Tibial nerve (tissue), 4 donors: ENCODE measurements at regions not wholly inside any gene's neighbourhood (a gene's known extent, or its start where the extent isn't known, plus 50 kb on each side); places are given as distances from the start of the nearest gene placed in this dataset.

Experiments used
- DNase-seq, 2 donors: peaks; one replicate each; pipeline ENCODE4 v3.0.0-alpha.2; 2019; ENCODE audit warnings: low spot score in 2 of 2
- H3K27ac ChIP-seq, 4 donors: fragments of 200-600 bp; sonication (generic) in 3 of 4; one replicate each; pipeline ENCODE4 v1.5.1; 2017 to 2019; ENCODE audit warnings: mild to moderate bottlenecking in 1 of 4
- H3K27me3 ChIP-seq, 2 donors: fragments of 200-600 bp; sonication (generic) in 1 of 2; one replicate each; pipeline versions ENCODE4 v1.5.1 to v1.6.0; 2017 to 2019
- H3K36me3 ChIP-seq, 3 donors: fragments of 200-600 bp; sonication (generic); one replicate each; pipeline ENCODE4 v1.5.1; 2018 to 2019
- H3K4me1 ChIP-seq, 4 donors: fragments of 200-600 bp; sonication (generic) in 3 of 4; one replicate each; pipeline ENCODE4 v1.5.1; 2017 to 2019
- H3K4me3 ChIP-seq, 4 donors: fragments of 200-600 bp; sonication (generic) in 3 of 4; one replicate each; pipeline ENCODE4 v1.5.1; 2017 to 2019; ENCODE audit warnings: mild to moderate bottlenecking in 1 of 4, moderate library complexity in 1 of 4
- H3K9me3 ChIP-seq, 4 donors: fragments of 200-600 bp; sonication (generic) in 3 of 4; one replicate each; pipeline ENCODE4 v1.5.1; 2017 to 2019
- EP300 ChIP-seq, 2 donors: sonication (generic); formaldehyde crosslinking; IDR thresholded peaks; one replicate each; pipeline ENCODE4 v1.6.1; 2017; ENCODE audit warnings: antibody characterized with exemption in 2 of 2, mild to moderate bottlenecking in 1 of 2
- POLR2A ChIP-seq, 2 donors: fragments of 450-650 bp; IDR thresholded peaks; one replicate each; pipeline ENCODE4 v1.6.1; 2017; ENCODE audit warnings: antibody characterized with exemption in 2 of 2, mild to moderate bottlenecking in 2 of 2, moderate library complexity in 2 of 2
- WGBS, 2 donors: methylation state at CpG; one replicate each; pipeline ENCODE4 v1.1.5; 2018; 5-methylcytosine and 5-hydroxymethylcytosine counted together
- TF ChIP-seq, protein P1 (sequence below), 5 experiments: fragments of 200-600 bp in 3 of 5; fragments of 450-650 bp in 2 of 5; sonication (generic) in 3 of 5; IDR thresholded peaks; one replicate each; pipeline ENCODE4 v1.5.1; 2016 to 2019; ENCODE audit warnings: antibody characterized with exemption in 5 of 5, mild to moderate bottlenecking in 3 of 5, moderate library complexity in 2 of 5

- Histone ChIP-seq H3K4me1 (no peaks in the 10 kb centered on the region), H3K27me3 (no peaks in the 10 kb centered on the region), H3K27ac (no peak overlapping the region), H3K36me3 (no peaks in the 10 kb centered on the region), H3K9me3 (peaks cover 0 to 5% (median 0%) of the 10 kb centered on the region in 4 donors), H3K4me3 (no peak overlapping the region)
- 76 to 77% methylated on average over 11 of the region's 11 CpGs for WGBS, 2 donors
- TF ChIP-seq, protein P1, sequence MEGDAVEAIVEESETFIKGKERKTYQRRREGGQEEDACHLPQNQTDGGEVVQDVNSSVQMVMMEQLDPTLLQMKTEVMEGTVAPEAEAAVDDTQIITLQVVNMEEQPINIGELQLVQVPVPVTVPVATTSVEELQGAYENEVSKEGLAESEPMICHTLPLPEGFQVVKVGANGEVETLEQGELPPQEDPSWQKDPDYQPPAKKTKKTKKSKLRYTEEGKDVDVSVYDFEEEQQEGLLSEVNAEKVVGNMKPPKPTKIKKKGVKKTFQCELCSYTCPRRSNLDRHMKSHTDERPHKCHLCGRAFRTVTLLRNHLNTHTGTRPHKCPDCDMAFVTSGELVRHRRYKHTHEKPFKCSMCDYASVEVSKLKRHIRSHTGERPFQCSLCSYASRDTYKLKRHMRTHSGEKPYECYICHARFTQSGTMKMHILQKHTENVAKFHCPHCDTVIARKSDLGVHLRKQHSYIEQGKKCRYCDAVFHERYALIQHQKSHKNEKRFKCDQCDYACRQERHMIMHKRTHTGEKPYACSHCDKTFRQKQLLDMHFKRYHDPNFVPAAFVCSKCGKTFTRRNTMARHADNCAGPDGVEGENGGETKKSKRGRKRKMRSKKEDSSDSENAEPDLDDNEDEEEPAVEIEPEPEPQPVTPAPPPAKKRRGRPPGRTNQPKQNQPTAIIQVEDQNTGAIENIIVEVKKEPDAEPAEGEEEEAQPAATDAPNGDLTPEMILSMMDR (IDR thresholded peaks at IDR 0.05): no peak
- TF ChIP-seq POLR2A (IDR thresholded peaks at IDR 0.05) (no peak), EP300 (IDR thresholded peaks at IDR 0.05) (no peak)
- no peak for DNase-seq
These were observed 188.0 kb upstream of the SLC24A3 start for GRCh38 chr20:19024296-19025035.

DNA sequence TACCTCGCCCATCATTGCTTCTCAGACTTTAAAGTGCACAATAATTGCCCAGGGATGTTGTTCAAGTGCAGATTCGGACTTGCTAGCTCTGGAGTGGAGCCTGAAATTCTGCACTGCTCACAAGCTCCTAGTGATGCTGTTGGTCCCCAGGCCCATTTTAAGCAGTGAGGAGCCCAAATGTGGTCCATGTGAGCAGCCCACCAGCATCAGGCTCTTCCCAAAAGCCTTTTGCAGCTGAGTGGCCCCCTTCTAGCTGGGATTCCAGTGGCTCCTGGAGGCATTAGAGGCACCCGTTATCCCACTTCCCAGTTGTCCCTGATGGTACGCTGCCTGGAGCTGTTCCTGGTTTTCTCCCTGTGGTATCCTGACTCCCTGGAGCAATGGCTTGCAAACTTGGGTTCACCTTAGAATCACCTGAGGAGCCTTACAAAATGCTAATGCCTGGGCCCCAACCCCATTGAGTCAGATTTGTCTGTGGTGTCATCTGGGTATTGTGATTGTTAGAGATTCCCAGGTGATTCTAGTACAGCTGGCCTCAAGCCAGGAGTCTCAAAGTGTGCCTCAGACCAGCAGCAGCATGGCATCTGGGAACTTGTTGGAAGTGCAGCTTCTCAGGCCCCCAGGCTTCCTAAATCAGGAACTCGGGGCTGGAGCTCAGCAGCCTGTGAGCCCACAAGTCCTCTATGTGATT lies 186.9 kb upstream of the SLC24A3 start:
- no peak for DNase-seq
- no peaks in the 10 kb centered on the region for H3K27me3 ChIP-seq
- no peaks in the 10 kb centered on the region for H3K36me3 ChIP-seq
- H3K4me3 ChIP-seq: no peak overlapping the region
- H3K27ac ChIP-seq: no peak overlapping the region
- H3K9me3 ChIP-seq: peaks cover 0 to 7% (median 0%) of the 10 kb centered on the region in 4 donors
- TF ChIP-seq, protein P1 (IDR thresholded peaks at IDR 0.05): no peak
- TF ChIP-seq EP300 (IDR thresholded peaks at IDR 0.05) (no peak), POLR2A (IDR thresholded peaks at IDR 0.05) (no peak)
- H3K4me1 ChIP-seq: no peaks in the 10 kb centered on the region
- 77 to 83% methylated on average over 5 of the region's 5 CpGs for WGBS, 2 donors

DNA sequence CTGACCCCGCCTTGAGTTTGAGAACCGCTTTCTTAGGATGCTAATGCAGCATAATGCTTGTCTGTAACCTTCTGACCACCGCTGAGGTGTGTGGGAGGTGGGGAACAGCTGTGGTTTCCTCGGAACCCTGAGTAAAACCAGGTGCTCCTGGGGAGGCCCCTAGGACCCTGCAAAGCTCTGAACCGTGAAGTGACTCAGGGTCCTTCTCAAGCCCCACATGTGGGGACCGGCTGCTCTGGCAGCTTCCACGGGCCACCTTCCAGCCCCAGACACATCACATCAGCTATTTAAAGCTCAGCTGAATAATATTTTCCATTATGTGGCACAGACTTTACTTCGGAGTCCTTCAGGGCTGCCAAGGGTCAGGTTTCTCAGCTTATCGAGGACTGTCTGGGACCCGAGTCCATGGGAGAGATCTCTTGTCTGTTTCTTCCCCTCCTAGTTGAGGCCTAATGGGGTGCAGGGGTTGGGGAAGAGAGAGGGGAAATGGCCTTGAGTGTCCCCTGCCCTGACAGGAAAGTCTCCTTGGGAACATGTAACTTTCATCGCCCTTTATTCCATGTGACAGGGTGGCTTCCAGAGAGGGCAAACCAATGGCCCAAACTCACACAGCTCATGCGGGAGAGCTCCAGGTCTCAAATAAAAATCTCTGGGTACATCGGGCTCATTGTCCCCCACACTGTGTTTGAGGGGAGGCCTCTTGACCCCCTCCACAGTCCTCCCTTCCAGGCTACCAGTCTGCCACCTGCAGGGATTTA lies 186.1 kb upstream of the SLC24A3 start:
- no peak for DNase-seq
- Histone ChIP-seq H3K4me1 (no peaks in the 10 kb centered on the region), H3K4me3 (no peak overlapping the region), H3K36me3 (no peaks in the 10 kb centered on the region), H3K27ac (no peak overlapping the region), H3K9me3 (peaks cover 0 to 7% (median 0%) of the 10 kb centered on the region in 4 donors), H3K27me3 (no peaks in the 10 kb centered on the region)
- 58 to 72% methylated on average over 12 to 13 of the region's 13 CpGs for WGBS, 2 donors
- TF ChIP-seq, protein P1 (IDR thresholded peaks at IDR 0.05): no peak
- no peak for TF ChIP-seq EP300 (IDR thresholded peaks at IDR 0.05)
- no peak for TF ChIP-seq POLR2A (IDR thresholded peaks at IDR 0.05)

- Histone ChIP-seq H3K9me3 (peaks cover 0 to 7% (median 0%) of the 10 kb centered on the region in 4 donors), H3K36me3 (no peaks in the 10 kb centered on the region), H3K4me1 (no peaks in the 10 kb centered on the region), H3K4me3 (no peak overlapping the region), H3K27ac (no peak overlapping the region), H3K27me3 (no peaks in the 10 kb centered on the region)
- TF ChIP-seq, protein P1 (IDR thresholded peaks at IDR 0.05): no peak
- TF ChIP-seq POLR2A (IDR thresholded peaks at IDR 0.05) (no peak), EP300 (IDR thresholded peaks at IDR 0.05) (no peak)
- 69 to 87% methylated on average over 11 of the region's 11 CpGs for WGBS, 2 donors
- no peak for DNase-seq
These were observed 185.4 kb upstream of the SLC24A3 start for GRCh38 chr20:19026901-19027644.
